ENCODE measurements at regions not wholly inside any gene's neighbourhood (a gene's known extent, or its start where the extent isn't known, plus 50 kb on each side); places are given as distances from the start of the nearest gene placed in this dataset.

DNA sequence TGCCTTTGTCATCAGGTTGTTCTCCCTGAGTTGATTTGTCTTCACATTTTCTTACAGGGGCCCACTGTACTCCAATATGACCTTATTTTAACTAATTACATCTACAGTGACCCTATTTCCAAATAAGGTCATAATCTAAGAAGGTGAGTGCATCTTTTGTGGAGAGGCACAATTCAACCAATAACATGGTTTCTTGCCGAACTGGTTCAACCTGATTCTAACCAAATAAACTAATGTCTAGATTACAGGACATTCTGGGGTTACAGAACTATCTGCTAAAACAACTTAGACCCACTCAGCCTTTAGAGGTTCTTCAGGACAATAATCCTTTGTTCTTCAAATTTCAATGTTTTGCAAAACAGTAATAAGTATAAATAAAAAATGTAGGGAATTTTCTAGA is 496.5 kb upstream of the SOX11 start:
- TF ChIP-seq KDM1A (IDR thresholded peaks at IDR 0.05; ENCODE audit: borderline replicate concordance) = no peak
- TF ChIP-seq EZH2 (IDR thresholded peaks at IDR 0.05; ENCODE audit: borderline replicate concordance, control insufficient read depth, low read depth, low read length) = no peak
- TF ChIP-seq, protein P1, sequence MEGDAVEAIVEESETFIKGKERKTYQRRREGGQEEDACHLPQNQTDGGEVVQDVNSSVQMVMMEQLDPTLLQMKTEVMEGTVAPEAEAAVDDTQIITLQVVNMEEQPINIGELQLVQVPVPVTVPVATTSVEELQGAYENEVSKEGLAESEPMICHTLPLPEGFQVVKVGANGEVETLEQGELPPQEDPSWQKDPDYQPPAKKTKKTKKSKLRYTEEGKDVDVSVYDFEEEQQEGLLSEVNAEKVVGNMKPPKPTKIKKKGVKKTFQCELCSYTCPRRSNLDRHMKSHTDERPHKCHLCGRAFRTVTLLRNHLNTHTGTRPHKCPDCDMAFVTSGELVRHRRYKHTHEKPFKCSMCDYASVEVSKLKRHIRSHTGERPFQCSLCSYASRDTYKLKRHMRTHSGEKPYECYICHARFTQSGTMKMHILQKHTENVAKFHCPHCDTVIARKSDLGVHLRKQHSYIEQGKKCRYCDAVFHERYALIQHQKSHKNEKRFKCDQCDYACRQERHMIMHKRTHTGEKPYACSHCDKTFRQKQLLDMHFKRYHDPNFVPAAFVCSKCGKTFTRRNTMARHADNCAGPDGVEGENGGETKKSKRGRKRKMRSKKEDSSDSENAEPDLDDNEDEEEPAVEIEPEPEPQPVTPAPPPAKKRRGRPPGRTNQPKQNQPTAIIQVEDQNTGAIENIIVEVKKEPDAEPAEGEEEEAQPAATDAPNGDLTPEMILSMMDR (IDR thresholded peaks at IDR 0.05 in 2 of 3, conservative IDR thresholded peaks at IDR 0.05 in 1 of 3; ENCODE audit: control insufficient read depth in 2 of 3, extremely low read depth in 1 of 3, insufficient read depth in 1 of 3, low read depth in 3 of 3, low read length in 3 of 3) = no peak
- no peak for TF ChIP-seq POLR2AphosphoS5 (IDR thresholded peaks at IDR 0.05; ENCODE audit: low read length)

All from GM12878 (cell line).